Kidney tubule cell (primary cell): ENCODE measurements at regions not wholly inside any gene's neighbourhood (a gene's known extent, or its start where the extent isn't known, plus 50 kb on each side); places are given as distances from the start of the nearest gene placed in this dataset.
A peak's percentile ranks its signal among the peaks of the same experiment; 100 is the strongest.

Experiments
- DNase-seq: peaks from one replicate; pipeline ENCODE4 v3.0.0-alpha.2; 2018; ENCODE audit warnings: low spot score

GRCh38 chr3:30356866-30357753 lies 249.3 kb upstream of the TGFBR2 start:
- DNase-seq = no peak

- peak; percentile 36 for DNase-seq
These were observed 248.5 kb upstream of the TGFBR2 start for GRCh38 chr3:30357897-30358296.

- DNase-seq = no peak
These were observed 247.5 kb upstream of the TGFBR2 start for GRCh38 chr3:30358871-30359270.

- no peak for DNase-seq
These were observed 237.4 kb upstream of the TGFBR2 start for GRCh38 chr3:30368978-30369377.

GRCh38 chr3:30370681-30371271 lies 235.6 kb upstream of the TGFBR2 start:
- DNase-seq = no peak

GRCh38 chr3:30372837-30373236 lies 233.6 kb upstream of the TGFBR2 start:
- DNase-seq = no peak

GRCh38 chr3:30384546-30385072 lies 221.8 kb upstream of the TGFBR2 start:
- DNase-seq = no peak

GRCh38 chr3:30393079-30393478 lies 213.3 kb upstream of the TGFBR2 start:
- DNase-seq = no peak

- no peak for DNase-seq
These were observed 209.4 kb upstream of the TGFBR2 start for GRCh38 chr3:30397030-30397429.

- peak; percentile 65 for DNase-seq
These were observed 206.8 kb upstream of the TGFBR2 start for GRCh38 chr3:30399394-30400181.

- no peak for DNase-seq
These were observed 205.5 kb upstream of the TGFBR2 start for GRCh38 chr3:30400926-30401325.

GRCh38 chr3:30401971-30402370 lies 204.4 kb upstream of the TGFBR2 start:
- DNase-seq = peak; percentile 49

- no peak for DNase-seq
These were observed 198.8 kb upstream of the TGFBR2 start for GRCh38 chr3:30407651-30408050.

- no peak for DNase-seq
These were observed 198.3 kb upstream of the TGFBR2 start for GRCh38 chr3:30408105-30408557.

GRCh38 chr3:30418443-30418842 lies 188.0 kb upstream of the TGFBR2 start:
- DNase-seq = no peak

- no peak for DNase-seq
These were observed 185.1 kb upstream of the TGFBR2 start for GRCh38 chr3:30421266-30421665.

- DNase-seq = peak; percentile 46
These were observed 180.0 kb upstream of the TGFBR2 start for GRCh38 chr3:30426293-30426993.

- DNase-seq = peak; percentile 81
These were observed 178.2 kb upstream of the TGFBR2 start for GRCh38 chr3:30428251-30428650.

GRCh38 chr3:30435861-30436331 lies 170.5 kb upstream of the TGFBR2 start:
- DNase-seq = no peak

GRCh38 chr3:30437171-30437601 lies 169.2 kb upstream of the TGFBR2 start:
- DNase-seq = no peak

GRCh38 chr3:30438126-30438525 lies 168.3 kb upstream of the TGFBR2 start:
- DNase-seq = peak; percentile 31
